SK-N-SH (cell line): ENCODE measurements at regions not wholly inside any gene's neighbourhood (a gene's known extent, or its start where the extent isn't known, plus 50 kb on each side); places are given as distances from the start of the nearest gene placed in this dataset.

Experiments
- CHD2 ChIP-seq: fragments of 150-350 bp; IDR thresholded peaks from 2 replicates; pipeline ENCODE4 v1.6.1; 2018; ENCODE audit warnings: low read length; ENCODE audit not compliant: partially characterized antibody
- CTCF ChIP-seq: fragments of 200-600 bp; sonication (generic); IDR thresholded peaks from 2 replicates; pipeline ENCODE4 v1.6.1; 2017; ENCODE audit warnings: antibody characterized with exemption, mild to moderate bottlenecking, moderate library complexity
- GATA2 ChIP-seq: sonication (generic); formaldehyde crosslinking; IDR thresholded peaks from 2 replicates; pipeline ENCODE4 v1.5.0; 2020; ENCODE audit warnings: mild to moderate bottlenecking, missing genetic modification reagents
- POLR2AphosphoS5 ChIP-seq: IDR thresholded peaks from 2 replicates; pipeline ENCODE4 v1.6.1; 2012; ENCODE audit warnings: low read depth, low read length
- USF1 ChIP-seq: IDR thresholded peaks from 2 replicates; pipeline ENCODE4 v1.4.0; 2012; ENCODE audit warnings: low read depth, borderline replicate concordance
- USF2 ChIP-seq: fragments of 150-350 bp; IDR thresholded peaks from 2 replicates; pipeline ENCODE4 v1.6.1; 2017; ENCODE audit warnings: antibody characterized with exemption, low read length, low read depth, borderline replicate concordance
- YY1 ChIP-seq: IDR thresholded peaks from 2 replicates; pipeline ENCODE4 v1.4.0; 2012; ENCODE audit warnings: low read depth, mild to moderate bottlenecking
- ZBTB33 ChIP-seq: IDR thresholded peaks from 2 replicates; pipeline ENCODE4 v1.4.0; 2012; ENCODE audit warnings: low read depth, borderline replicate concordance

GRCh38 chr1:239739375-239739774 is 352.3 kb upstream of the FMN2 start:
- TF ChIP-seq CTCF (no peak), CHD2 (no peak), USF1 (no peak), POLR2AphosphoS5 (no peak), YY1 (no peak), ZBTB33 (no peak), USF2 (no peak), GATA2 (CRISPR knock-in tag) (no peak)
